Spleen (tissue), 11 donors: ENCODE measurements at regions not wholly inside any gene's neighbourhood (a gene's known extent, or its start where the extent isn't known, plus 50 kb on each side); places are given as distances from the start of the nearest gene placed in this dataset.

Source experiments
- DNase-seq: peaks from one replicate; pipeline ENCODE4 v3.0.0-alpha.2; 2020
- H3K27ac ChIP-seq, 8 donors: fragments of 200-600 bp; sonication (generic) in 7 of 8; 1 replicate in 4 of 8; 2 replicates in 4 of 8; pipeline versions ENCODE4 v1.5.0 to v1.8.0; 2016 to 2021; ENCODE audit warnings: inconsistent platforms in 4 of 8, mild to moderate bottlenecking in 4 of 8, moderate library complexity in 1 of 8
- H3K27me3 ChIP-seq, 7 donors: fragments of 200-600 bp; sonication (generic) in 6 of 7; replicated peaks in 1 of 7; 1 replicate in 4 of 7; 2 replicates in 3 of 7; pipeline versions ENCODE4 v1.5.0 to v1.8.0; 2016 to 2021; ENCODE audit warnings: inconsistent platforms in 3 of 7, mild to moderate bottlenecking in 1 of 7
- H3K36me3 ChIP-seq, 6 donors: fragments of 200-600 bp; sonication (generic) in 5 of 6; 1 replicate in 4 of 6; 2 replicates in 2 of 6; pipeline versions ENCODE4 v1.5.0 to v1.8.0; 2016 to 2021; ENCODE audit warnings: inconsistent platforms in 2 of 6
- H3K4me1 ChIP-seq, 6 donors: fragments of 200-600 bp; sonication (generic) in 5 of 6; 1 replicate in 3 of 6; 2 replicates in 3 of 6; pipeline versions ENCODE4 v1.5.0 to v1.8.0; 2016 to 2021; ENCODE audit warnings: inconsistent platforms in 3 of 6
- H3K4me3 ChIP-seq, 8 donors: fragments of 200-600 bp; sonication (generic) in 7 of 8; 1 replicate in 4 of 8; 2 replicates in 4 of 8; pipeline versions ENCODE4 v1.5.0 to v1.8.0; 2016 to 2021; ENCODE audit warnings: inconsistent platforms in 4 of 8, mild to moderate bottlenecking in 4 of 8, moderate library complexity in 2 of 8
- H3K9me3 ChIP-seq, 8 donors: fragments of 200-600 bp; sonication (generic) in 7 of 8; 1 replicate in 4 of 8; 2 replicates in 4 of 8; pipeline versions ENCODE4 v1.5.0 to v1.8.0; 2016 to 2021; ENCODE audit warnings: inconsistent platforms in 4 of 8
- CTCF ChIP-seq, 11 experiments: fragments of 200-600 bp in 7 of 11; fragments of 450-650 bp in 4 of 11; sonication (generic) in 4 of 11; IDR thresholded peaks in 8 of 11; conservative IDR thresholded peaks in 3 of 11; 1 replicate in 7 of 11; 2 replicates in 4 of 11; pipeline versions ENCODE4 v1.4.0 to v1.8.0; 2016 to 2021; ENCODE audit warnings: antibody characterized with exemption in 11 of 11, inconsistent platforms in 4 of 11, mild to moderate bottlenecking in 1 of 11
- POLR2A ChIP-seq, 3 donors: fragments of 450-650 bp; IDR thresholded peaks; one replicate each; pipeline ENCODE4 v1.5.1; 2017; ENCODE audit warnings: antibody characterized with exemption in 3 of 3, mild to moderate bottlenecking in 1 of 3
- POLR2AphosphoS5 ChIP-seq, 3 donors: sonication (generic); formaldehyde crosslinking; IDR thresholded peaks; one replicate each; pipeline ENCODE4 v1.5.1; 2017; ENCODE audit warnings: antibody characterized with exemption in 3 of 3
- WGBS, 5 donors: extraction: QIAGEN DNeasy Blood & Tissue Kit in 3 of 5; methylation state at CpG; one replicate each; pipeline versions ENCODE4 v1.1.5 to v1.1.7; 2013 to 2018; 5-methylcytosine and 5-hydroxymethylcytosine counted together
- intact Hi-C: fragments of 100-400 bp; cut with DNase I; formaldehyde crosslinking; loops from one replicate; pipeline ENCODE4 v1.15.0; 2023; ENCODE audit warnings: low total_unique reads
- donor health status: healthy with polysubstance abuse.
- donor health status: DM: no; HTN: no; CAD: no; lungs with moderate emphysema.
- donor health status: DM: no; HTN: no; CAD: no.
- donor health status: Bipolar disorder and iron deficiency.
- donor health status: healthy.
- donor health status: DM: no; HTN: no; CAD: no.
- donor health status: DM: yes; HTN: yes; CAD: no.

DNA sequence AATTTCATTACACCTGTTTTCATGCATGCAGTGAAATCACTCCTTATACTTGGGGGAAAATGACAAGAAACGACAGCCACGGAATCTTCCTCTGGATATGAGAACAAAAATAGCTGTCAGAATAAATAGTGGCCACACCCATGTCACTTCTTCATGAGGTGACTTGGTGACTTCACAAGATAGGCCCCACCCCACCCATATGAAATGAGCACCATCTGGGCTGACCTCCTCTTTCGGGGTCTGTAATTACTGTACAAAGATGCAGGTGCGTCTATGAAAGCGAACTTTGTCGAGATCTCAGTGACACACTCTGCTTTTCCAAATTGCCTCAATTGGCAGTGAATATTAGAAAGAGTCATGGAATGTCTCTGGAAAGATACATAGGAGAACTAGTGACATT lies 184.2 kb upstream of the CCN2 start:
- 68 to 84% (median 76%) methylated on average over 6 of the region's 6 CpGs for whole genome bisulfite sequencing, 5 donors
- TF ChIP-seq CTCF (IDR thresholded peaks at IDR 0.05 in 8 of 11, conservative IDR thresholded peaks at IDR 0.05 in 3 of 11): no peak
- TF ChIP-seq POLR2AphosphoS5 (IDR thresholded peaks at IDR 0.05): no peak
- TF ChIP-seq POLR2A (IDR thresholded peaks at IDR 0.05): no peak

GRCh38 chr6:132133736-132134445 lies 182.7 kb upstream of the CCN2 start:
- Histone ChIP-seq H3K4me3 (no peak overlapping the region), H3K36me3 (no peaks in the 10 kb centered on the region), H3K27me3 (no peaks in the 10 kb centered on the region), H3K4me1 (peaks cover 5 to 53% (median 31%) of the 10 kb centered on the region in 6 donors), H3K9me3 (no peaks in the 10 kb centered on the region), H3K27ac (peak overlapping the region in 5 of 8 donors; percentile 30 to 73 (median 64))
- TF ChIP-seq POLR2AphosphoS5 (IDR thresholded peaks at IDR 0.05) (peak in 1 of 3 donors; percentile 29), POLR2A (IDR thresholded peaks at IDR 0.05) (no peak)
- no peak for DNase-seq
- intact Hi-C loops: no loop called here
- 19 to 27% (median 23%) methylated on average over 5 of the region's 5 CpGs for WGBS, 5 donors

More for the DNA sequence above, 184.2 kb upstream of the CCN2 start:
- H3K4me1 ChIP-seq: peaks cover 5 to 48% (median 31%) of the 10 kb centered on the region in 6 donors
- H3K4me3 ChIP-seq: peak overlapping the region in 1 of 8 donors; percentile 1
- intact Hi-C loops: no loop called here
- DNase-seq: no peak
- no peaks in the 10 kb centered on the region for H3K27me3 ChIP-seq
- no peaks in the 10 kb centered on the region for H3K36me3 ChIP-seq
- no peaks in the 10 kb centered on the region for H3K9me3 ChIP-seq
- H3K27ac ChIP-seq: peak overlapping the region in 2 of 8 donors; percentile 7 to 53

- Histone ChIP-seq H3K27me3 (no peaks in the 10 kb centered on the region), H3K36me3 (no peaks in the 10 kb centered on the region), H3K9me3 (no peaks in the 10 kb centered on the region), H3K4me3 (no peak overlapping the region), H3K27ac (peak overlapping the region in 5 of 8 donors; percentile 30 to 73 (median 64)), H3K4me1 (peaks cover 5 to 53% (median 31%) of the 10 kb centered on the region in 6 donors)
- TF ChIP-seq POLR2AphosphoS5 (IDR thresholded peaks at IDR 0.05) (no peak), POLR2A (IDR thresholded peaks at IDR 0.05) (no peak), CTCF (IDR thresholded peaks at IDR 0.05 in 8 of 11, conservative IDR thresholded peaks at IDR 0.05 in 3 of 11) (no peak)
- 81 to 92% (median 84%) methylated on average over 3 of the region's 3 CpGs for WGBS, 5 donors
- intact Hi-C loops: no loop called here
- no peak for DNase-seq
Observed at GRCh38 chr6:132132924-132133639, 181.9 kb upstream of the CCN2 start.

DNA sequence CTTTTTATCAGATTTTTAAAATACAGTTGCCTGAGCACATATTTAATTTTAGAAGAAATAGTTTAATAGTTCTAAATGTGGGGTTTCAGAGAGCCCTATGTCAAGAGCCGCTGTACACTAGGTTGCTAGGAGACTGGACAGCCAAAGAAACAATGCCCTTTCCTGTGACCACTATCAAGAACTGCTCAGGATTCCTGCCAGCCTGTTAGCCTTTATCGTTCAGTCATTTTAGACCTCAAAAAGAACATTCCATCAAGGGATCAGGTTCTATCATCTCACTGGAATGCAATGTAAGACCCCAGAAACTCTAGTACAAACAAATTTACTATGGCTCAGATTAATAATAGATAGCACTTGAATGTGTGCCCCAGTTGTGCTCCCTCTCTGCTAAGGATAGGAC lies 181.2 kb upstream of the CCN2 start:
- intact Hi-C loops: no loop called here

More for the DNA sequence above, 181.2 kb upstream of the CCN2 start:
- no peak for TF ChIP-seq POLR2A (IDR thresholded peaks at IDR 0.05)
- no peak for TF ChIP-seq CTCF (IDR thresholded peaks at IDR 0.05 in 8 of 11, conservative IDR thresholded peaks at IDR 0.05 in 3 of 11)
- TF ChIP-seq POLR2AphosphoS5 (IDR thresholded peaks at IDR 0.05): no peak
- Histone ChIP-seq H3K4me3 (no peak overlapping the region), H3K27me3 (no peaks in the 10 kb centered on the region), H3K4me1 (peaks cover 5 to 53% (median 31%) of the 10 kb centered on the region in 6 donors), H3K9me3 (no peaks in the 10 kb centered on the region), H3K27ac (peak overlapping the region in 4 of 8 donors; percentile 42 to 73 (median 68)), H3K36me3 (no peaks in the 10 kb centered on the region)
- DNase-seq: no peak
- WGBS, 5 donors: 57 to 78% (median 69%) methylated on average over 2 of the region's 2 CpGs
